Neural progenitor cell (in vitro differentiated cells): ENCODE measurements at regions not wholly inside any gene's neighbourhood (a gene's known extent, or its start where the extent isn't known, plus 50 kb on each side); places are given as distances from the start of the nearest gene placed in this dataset.
A peak's percentile ranks its signal among the peaks of the same experiment; 100 is the strongest.
"Not testable (repeated sequence)": the region's sequence is repeated elsewhere in the genome, so short reads cannot be mapped to it uniquely, and the experiment has no call there.

Experiments
- DNase-seq: peaks from one replicate; pipeline ENCODE4 v3.0.0-alpha.2; 2016; ENCODE audit warnings: low spot score
- H2AFZ ChIP-seq: fragments of 200-600 bp; sonication (generic); replicated peaks from 2 replicates; pipeline ENCODE4 v1.6.1; 2016; ENCODE audit warnings: antibody characterized with exemption
- H3F3A ChIP-seq: fragments of 200-600 bp; sonication (generic); 2 replicates; pipeline ENCODE4 v1.6.1; 2016; ENCODE audit warnings: antibody characterized with exemption, low read depth
- H3K27ac ChIP-seq: fragments of 200-600 bp; sonication (generic); 2 replicates; pipeline ENCODE4 v1.5.1; 2016; ENCODE audit warnings: mild to moderate bottlenecking
- H3K27me3 ChIP-seq: fragments of 200-600 bp; sonication (generic); 2 replicates; pipeline ENCODE4 v1.6.1; 2016; ENCODE audit warnings: mild to moderate bottlenecking, moderate library complexity
- H3K36me3 ChIP-seq: fragments of 200-600 bp; sonication (generic); 2 replicates; pipeline ENCODE4 v1.5.1; 2016
- H3K4me1 ChIP-seq: fragments of 200-600 bp; sonication (generic); 2 replicates; pipeline ENCODE4 v1.6.1; 2016; ENCODE audit warnings: mixed run types
- H3K4me2 ChIP-seq: fragments of 200-600 bp; sonication (generic); 2 replicates; pipeline ENCODE4 v1.6.1; 2016
- H3K4me3 ChIP-seq: fragments of 200-600 bp; sonication (generic); 2 replicates; pipeline ENCODE4 v1.5.1; 2016
- H3K79me2 ChIP-seq: fragments of 200-600 bp; sonication (generic); 2 replicates; pipeline ENCODE4 v1.6.1; 2016; ENCODE audit warnings: low read depth
- H3K9ac ChIP-seq: fragments of 200-600 bp; sonication (generic); 2 replicates; pipeline ENCODE4 v1.6.1; 2016
- H3K9me3 ChIP-seq: fragments of 200-600 bp; sonication (generic); 2 replicates; pipeline ENCODE4 v1.5.1; 2016; ENCODE audit warnings: low read depth
- H4K20me1 ChIP-seq: fragments of 200-600 bp; sonication (generic); 2 replicates; pipeline ENCODE4 v1.6.1; 2016; ENCODE audit warnings: low read depth
- H3K27ac Mint-ChIP-seq: 3 replicates; pipeline ENCODE4 v1.8.0; 2021; ENCODE audit warnings: mixed read lengths
- H3K27me3 Mint-ChIP-seq: 2 replicates; pipeline ENCODE4 v1.8.0; 2022; ENCODE audit warnings: low read depth, mild to moderate bottlenecking, inconsistent platforms, moderate library complexity, mixed read lengths; ENCODE audit not compliant: insufficient read depth
- H3K36me3 Mint-ChIP-seq: 3 replicates; pipeline ENCODE4 v1.8.0; 2021; ENCODE audit warnings: mixed read lengths
- H3K4me1 Mint-ChIP-seq: 3 replicates; pipeline ENCODE4 v1.8.0; 2021; ENCODE audit warnings: mixed read lengths
- H3K4me3 Mint-ChIP-seq: 3 replicates; pipeline ENCODE4 v1.8.0; 2021; ENCODE audit warnings: mild to moderate bottlenecking, moderate library complexity, mixed read lengths
- H3K9me3 Mint-ChIP-seq: 3 replicates; pipeline ENCODE4 v1.8.0; 2020; ENCODE audit warnings: mixed read lengths
- EZH2 ChIP-seq: fragments of 200-600 bp; sonication (generic); IDR thresholded peaks from 2 replicates; pipeline ENCODE4 v1.6.1; 2017; ENCODE audit warnings: antibody characterized with exemption, mild to moderate bottlenecking, moderate library complexity
- EZH2phosphoT487 ChIP-seq: fragments of 200-600 bp; sonication (generic); IDR thresholded peaks from 2 replicates; pipeline ENCODE4 v1.6.1; 2017; ENCODE audit warnings: antibody characterized with exemption
- TF ChIP-seq, protein P1 (sequence below): fragments of 200-600 bp; sonication (generic); IDR thresholded peaks from 2 replicates; pipeline ENCODE4 v1.5.1; 2017; ENCODE audit warnings: antibody characterized with exemption, mild to moderate bottlenecking

GRCh38 chr3:8353364-8353763, 148.3 kb upstream of the LMCD1 start:
- H3K27me3 ChIP-seq: no peaks in the 10 kb centered on the region
- Mint-ChIP-seq H3K27me3 (peaks cover 2% of the 10 kb centered on the region), H3K4me3 (no peak overlapping the region), H3K4me1 (no peaks in the 10 kb centered on the region), H3K9me3 (no peaks in the 10 kb centered on the region), H3K36me3 (no peaks in the 10 kb centered on the region), H3K27ac (no peak overlapping the region)
- no peaks in the 10 kb centered on the region for H3K79me2 ChIP-seq
- H3K4me1 ChIP-seq: no peaks in the 10 kb centered on the region
- no peak overlapping the region for H3K4me3 ChIP-seq
- no peaks in the 10 kb centered on the region for H3K9me3 ChIP-seq
- no peak overlapping the region for H3K4me2 ChIP-seq
- no peak overlapping the region for H3K9ac ChIP-seq
- H3K36me3 ChIP-seq: no peaks in the 10 kb centered on the region
- no peak for DNase-seq
- no peak overlapping the region for H3K27ac ChIP-seq
- TF ChIP-seq, protein P1, sequence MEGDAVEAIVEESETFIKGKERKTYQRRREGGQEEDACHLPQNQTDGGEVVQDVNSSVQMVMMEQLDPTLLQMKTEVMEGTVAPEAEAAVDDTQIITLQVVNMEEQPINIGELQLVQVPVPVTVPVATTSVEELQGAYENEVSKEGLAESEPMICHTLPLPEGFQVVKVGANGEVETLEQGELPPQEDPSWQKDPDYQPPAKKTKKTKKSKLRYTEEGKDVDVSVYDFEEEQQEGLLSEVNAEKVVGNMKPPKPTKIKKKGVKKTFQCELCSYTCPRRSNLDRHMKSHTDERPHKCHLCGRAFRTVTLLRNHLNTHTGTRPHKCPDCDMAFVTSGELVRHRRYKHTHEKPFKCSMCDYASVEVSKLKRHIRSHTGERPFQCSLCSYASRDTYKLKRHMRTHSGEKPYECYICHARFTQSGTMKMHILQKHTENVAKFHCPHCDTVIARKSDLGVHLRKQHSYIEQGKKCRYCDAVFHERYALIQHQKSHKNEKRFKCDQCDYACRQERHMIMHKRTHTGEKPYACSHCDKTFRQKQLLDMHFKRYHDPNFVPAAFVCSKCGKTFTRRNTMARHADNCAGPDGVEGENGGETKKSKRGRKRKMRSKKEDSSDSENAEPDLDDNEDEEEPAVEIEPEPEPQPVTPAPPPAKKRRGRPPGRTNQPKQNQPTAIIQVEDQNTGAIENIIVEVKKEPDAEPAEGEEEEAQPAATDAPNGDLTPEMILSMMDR: no peak
- TF ChIP-seq EZH2 (no peak), EZH2phosphoT487 (no peak)
- H4K20me1 ChIP-seq: no peaks in the 10 kb centered on the region
- no peaks in the 10 kb centered on the region for H3F3A ChIP-seq
- no peak overlapping the region for H2AFZ ChIP-seq

- Mint-ChIP-seq H3K27me3 (peaks cover 2% of the 10 kb centered on the region), H3K4me3 (no peak overlapping the region), H3K9me3 (no peaks in the 10 kb centered on the region), H3K27ac (no peak overlapping the region), H3K36me3 (no peaks in the 10 kb centered on the region), H3K4me1 (no peaks in the 10 kb centered on the region)
- Histone ChIP-seq H3K9me3 (no peaks in the 10 kb centered on the region), H3K9ac (no peak overlapping the region), H3K79me2 (no peaks in the 10 kb centered on the region), H3F3A (no peaks in the 10 kb centered on the region), H4K20me1 (no peaks in the 10 kb centered on the region), H2AFZ (no peak overlapping the region), H3K4me1 (no peaks in the 10 kb centered on the region), H3K27ac (no peak overlapping the region), H3K27me3 (no peaks in the 10 kb centered on the region), H3K36me3 (no peaks in the 10 kb centered on the region), H3K4me3 (no peak overlapping the region), H3K4me2 (no peak overlapping the region)
- DNase-seq: no peak
- TF ChIP-seq EZH2 (no peak), EZH2phosphoT487 (no peak)
- TF ChIP-seq, protein P1: no peak
Observed at GRCh38 chr3:8355346-8355745, 146.3 kb upstream of the LMCD1 start.

DNA sequence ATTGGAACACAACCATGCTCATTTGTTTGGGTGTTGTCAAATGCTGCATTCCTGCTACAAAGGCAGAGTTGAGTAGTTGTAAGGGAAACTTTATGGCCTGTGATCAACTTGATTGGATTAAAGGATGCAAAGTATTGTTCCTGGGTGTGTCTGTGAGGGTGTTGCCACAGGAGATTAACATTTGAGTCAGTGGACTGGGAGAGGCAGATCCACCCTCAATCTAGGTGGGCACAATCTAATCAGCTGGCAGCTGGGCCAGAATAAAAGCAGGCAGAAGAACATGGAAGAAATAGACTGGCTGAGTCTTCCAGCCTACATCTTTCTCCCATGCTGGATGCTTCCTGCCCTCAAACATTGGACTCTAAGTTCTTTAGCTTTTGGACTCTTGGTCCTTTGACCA, 145.6 kb upstream of the LMCD1 start:
- H2AFZ ChIP-seq, H3K4me1 ChIP-seq, H3K4me3 ChIP-seq, H3K9ac ChIP-seq, H3K27ac Mint-ChIP-seq, H3K36me3 Mint-ChIP-seq, H4K20me1 ChIP-seq, H3K4me2 ChIP-seq, H3K9me3 Mint-ChIP-seq, H3K27ac ChIP-seq, H3K9me3 ChIP-seq, H3K27me3 ChIP-seq, H3F3A ChIP-seq, H3K4me1 Mint-ChIP-seq, H3K4me3 Mint-ChIP-seq, H3K36me3 ChIP-seq, H3K27me3 Mint-ChIP-seq, H3K79me2 ChIP-seq, DNase-seq: not testable (repeated sequence)
- peak; percentile 30 for TF ChIP-seq EZH2phosphoT487

GRCh38 chr3:8357859-8358258, 143.8 kb upstream of the LMCD1 start:
- Histone ChIP-seq H3K36me3 (no peaks in the 10 kb centered on the region), H3F3A (no peaks in the 10 kb centered on the region), H3K9ac (no peak overlapping the region), H3K27me3 (no peaks in the 10 kb centered on the region), H4K20me1 (no peaks in the 10 kb centered on the region), H3K79me2 (no peaks in the 10 kb centered on the region), H3K4me1 (no peaks in the 10 kb centered on the region), H3K4me2 (no peak overlapping the region), H3K4me3 (no peak overlapping the region), H2AFZ (no peak overlapping the region), H3K9me3 (no peaks in the 10 kb centered on the region), H3K27ac (no peak overlapping the region)
- Mint-ChIP-seq H3K4me1 (no peaks in the 10 kb centered on the region), H3K9me3 (no peaks in the 10 kb centered on the region), H3K27me3 (peaks cover 2% of the 10 kb centered on the region), H3K36me3 (no peaks in the 10 kb centered on the region), H3K4me3 (no peak overlapping the region), H3K27ac (no peak overlapping the region)
- no peak for DNase-seq
- TF ChIP-seq EZH2phosphoT487 (no peak), EZH2 (no peak)
- TF ChIP-seq, protein P1: no peak
